Naive thymus-derived CD4-positive, alpha-beta T cell (primary cell): ENCODE measurements at regions not wholly inside any gene's neighbourhood (a gene's known extent, or its start where the extent isn't known, plus 50 kb on each side); places are given as distances from the start of the nearest gene placed in this dataset.

Experiments
- ATAC-seq: fragments of 150-1000 bp; cut with Tn5 transposase; 2 replicates; pipeline ENCODE4 v1.10.0; 2021; ENCODE audit warnings: mild to moderate bottlenecking, moderate library complexity
- CTCF ChIA-PET: fragments of 350-600 bp; sonication (Branson Sonifier 250); formaldehyde crosslinking; loops from one replicate; lab custom pipeline; 2021; ENCODE audit warnings: antibody characterized with exemption; lab: Charles Lee
- POLR2A ChIA-PET: fragments of 350-600 bp; sonication (Branson Sonifier 250); formaldehyde crosslinking; loops from one replicate; lab custom pipeline; 2021; ENCODE audit warnings: antibody characterized with exemption, inconsistent platforms; lab: Charles Lee
- DNase-seq, 9 donors: peaks; one replicate each; pipeline versions ENCODE4 v3.0.0 to v3.0.0-alpha.2; 2020 to 2022; ENCODE audit warnings: mixed read lengths in 1 of 9
- H3K27ac ChIP-seq: one replicate; pipeline ENCODE4 v1.7.0; 2013; ENCODE audit warnings: mild to moderate bottlenecking, low read depth, low read length, moderate library complexity
- H3K27me3 ChIP-seq, 2 donors: one replicate each; pipeline ENCODE4 v1.7.0; 2013; ENCODE audit warnings: low read length in 2 of 2, mild to moderate bottlenecking in 2 of 2, moderate library complexity in 2 of 2; ENCODE audit not compliant: control insufficient read depth in 2 of 2, insufficient read depth in 2 of 2
- H3K36me3 ChIP-seq, 3 experiments: 1 replicate in 2 of 3; 2 replicates in 1 of 3; pipeline ENCODE4 v1.7.0; 2013; ENCODE audit warnings: low read length in 3 of 3, mild to moderate bottlenecking in 3 of 3, moderate library complexity in 1 of 3; ENCODE audit not compliant: insufficient read depth in 3 of 3, control insufficient read depth in 2 of 3
- H3K4me1 ChIP-seq, 2 donors: one replicate each; pipeline ENCODE4 v1.7.0; 2013; ENCODE audit warnings: low read length in 2 of 2, mild to moderate bottlenecking in 2 of 2, moderate library complexity in 1 of 2; ENCODE audit not compliant: control insufficient read depth in 2 of 2, insufficient read depth in 2 of 2
- H3K4me3 ChIP-seq: 2 replicates; pipeline ENCODE4 v1.7.0; 2013; ENCODE audit warnings: mild to moderate bottlenecking, low read length
- H3K9me3 ChIP-seq, 3 experiments: 1 replicate in 2 of 3; 2 replicates in 1 of 3; pipeline ENCODE4 v1.7.0; 2013; ENCODE audit warnings: low read length in 3 of 3; ENCODE audit not compliant: control insufficient read depth in 2 of 3
- H3K27ac Mint-ChIP-seq, 9 donors: one replicate each; pipeline ENCODE4 v1.8.0; 2020 to 2022; ENCODE audit warnings: mixed read lengths in 9 of 9, mild to moderate bottlenecking in 8 of 9, moderate library complexity in 5 of 9, inconsistent platforms in 2 of 9
- H3K27me3 Mint-ChIP-seq, 5 donors: one replicate each; pipeline ENCODE4 v1.8.0; 2021 to 2022; ENCODE audit warnings: mixed read lengths in 5 of 5, mild to moderate bottlenecking in 1 of 5
- H3K36me3 Mint-ChIP-seq, 5 donors: one replicate each; pipeline ENCODE4 v1.8.0; 2020 to 2022; ENCODE audit warnings: mixed read lengths in 5 of 5, mild to moderate bottlenecking in 3 of 5, inconsistent platforms in 1 of 5
- H3K4me1 Mint-ChIP-seq, 7 donors: one replicate each; pipeline ENCODE4 v1.8.0; 2020 to 2022; ENCODE audit warnings: mixed read lengths in 7 of 7, mild to moderate bottlenecking in 3 of 7, inconsistent platforms in 1 of 7
- H3K4me3 Mint-ChIP-seq, 10 donors: one replicate each; pipeline ENCODE4 v1.8.0; 2020 to 2022; ENCODE audit warnings: mild to moderate bottlenecking in 10 of 10, mixed read lengths in 10 of 10, moderate library complexity in 6 of 10, inconsistent platforms in 2 of 10
- H3K9me3 Mint-ChIP-seq, 11 donors: one replicate each; pipeline ENCODE4 v1.8.0; 2020 to 2022; ENCODE audit warnings: mixed read lengths in 11 of 11, mild to moderate bottlenecking in 4 of 11, inconsistent platforms in 1 of 11, moderate library complexity in 1 of 11
- intact Hi-C, 2 donors: fragments of 100-400 bp; cut with micrococcal nuclease; formaldehyde crosslinking; loops; one replicate each; pipeline ENCODE4 v1.15.1; 2023

DNA sequence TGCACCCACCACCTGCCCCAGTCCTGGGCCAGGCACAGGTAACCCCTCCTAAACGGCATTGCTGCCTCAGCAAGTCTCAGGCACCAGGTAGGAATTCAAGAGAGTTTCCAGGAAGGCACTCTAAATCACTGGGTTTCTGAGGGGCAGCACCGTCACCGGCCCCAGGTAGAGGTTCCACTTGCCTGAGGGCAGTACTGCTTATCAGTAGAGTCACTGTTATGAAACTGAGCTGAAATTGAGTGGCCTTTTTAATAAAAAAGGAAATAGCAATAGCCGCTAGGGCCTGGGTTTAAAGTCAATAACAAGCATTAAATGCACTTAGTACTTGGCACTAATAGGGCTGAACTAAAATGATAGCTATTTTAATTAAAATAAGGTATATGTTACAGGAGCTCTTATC, 653.7 kb downstream of the METTL4 start:
- POLR2A ChIA-PET = no interaction called here
- no peak overlapping the region for H3K27ac ChIP-seq
- H3K4me1 ChIP-seq = no peaks in the 10 kb centered on the region
- Mint-ChIP-seq H3K36me3 (peaks cover 0 to 5% (median 0%) of the 10 kb centered on the region in 5 donors), H3K4me3 (no peak overlapping the region), H3K27me3 (no peaks in the 10 kb centered on the region), H3K4me1 (no peaks in the 10 kb centered on the region), H3K9me3 (peaks cover 4 to 25% (median 8%) of the 10 kb centered on the region in 11 donors), H3K27ac (no peak overlapping the region)
- no peak overlapping the region for H3K4me3 ChIP-seq
- peaks cover 0 to 10% (median 0%) of the 10 kb centered on the region in 3 experiments for H3K9me3 ChIP-seq
- no peak for ATAC-seq
- CTCF ChIA-PET = no interaction called here
- no peak for DNase-seq
- no peaks in the 10 kb centered on the region for H3K36me3 ChIP-seq
- H3K27me3 ChIP-seq = no peaks in the 10 kb centered on the region
- intact Hi-C loops = no loop called here

DNA sequence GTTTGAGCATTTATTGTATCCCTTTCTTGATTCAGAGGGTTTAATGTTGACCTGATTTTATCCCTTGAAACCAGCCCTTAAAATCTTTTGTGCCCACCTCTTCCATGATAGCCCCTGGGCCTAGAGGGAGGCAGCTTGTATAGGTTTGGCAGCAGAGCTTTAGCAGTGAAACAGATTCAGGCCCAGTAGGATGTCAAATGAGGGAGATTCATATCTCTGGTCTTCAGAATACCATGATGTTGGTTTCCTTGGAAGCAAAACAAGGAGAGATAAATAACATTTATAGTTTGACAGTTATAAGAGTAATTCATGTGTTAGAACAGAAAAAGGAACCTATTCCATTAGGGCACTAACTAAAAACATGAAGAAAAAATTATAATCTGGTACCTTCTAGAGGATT, 649.2 kb downstream of the METTL4 start:
- POLR2A ChIA-PET = no interaction called here
- ATAC-seq = no peak
- CTCF ChIA-PET = no interaction called here
- Histone ChIP-seq H3K4me3 (no peak overlapping the region), H3K4me1 (no peaks in the 10 kb centered on the region), H3K27me3 (no peaks in the 10 kb centered on the region), H3K9me3 (no peaks in the 10 kb centered on the region), H3K27ac (no peak overlapping the region), H3K36me3 (no peaks in the 10 kb centered on the region)
- intact Hi-C loops = no loop called here
- H3K4me1 Mint-ChIP-seq = no peaks in the 10 kb centered on the region
- DNase-seq = no peak
- H3K9me3 Mint-ChIP-seq = peaks cover 0 to 12% (median 0%) of the 10 kb centered on the region in 11 donors
- no peaks in the 10 kb centered on the region for H3K27me3 Mint-ChIP-seq
- H3K27ac Mint-ChIP-seq = no peak overlapping the region
- no peaks in the 10 kb centered on the region for H3K36me3 Mint-ChIP-seq
- H3K4me3 Mint-ChIP-seq = no peak overlapping the region

DNA sequence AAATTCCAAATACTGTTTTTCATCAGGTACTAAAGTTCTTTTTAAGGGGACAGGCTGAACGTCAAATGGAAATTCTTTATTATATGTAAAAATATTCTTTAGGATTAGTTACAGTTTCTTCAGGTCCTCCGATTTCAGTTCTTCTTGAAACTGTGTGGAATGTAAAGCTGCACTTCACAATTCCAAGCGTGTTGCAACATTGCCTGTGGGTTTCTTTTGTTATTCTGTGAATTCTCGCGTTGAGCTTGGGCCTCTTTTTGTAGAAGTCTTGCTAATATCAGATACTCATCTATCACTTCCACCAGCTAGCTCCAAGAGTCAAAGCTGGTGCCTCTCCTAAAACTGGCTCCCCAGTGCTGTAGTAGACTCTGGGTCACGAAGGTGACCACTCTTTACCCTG, 642.6 kb downstream of the METTL4 start:
- no peak for ATAC-seq
- no peak overlapping the region for H3K27ac Mint-ChIP-seq
- no peak overlapping the region for H3K4me3 Mint-ChIP-seq
- ChIA-PET CTCF (no interaction called here), POLR2A (no interaction called here)
- peaks cover 0 to 19% (median 1%) of the 10 kb centered on the region in 11 donors for H3K9me3 Mint-ChIP-seq
- H3K27me3 Mint-ChIP-seq = peaks cover 0 to 6% (median 0%) of the 10 kb centered on the region in 5 donors
- H3K4me1 Mint-ChIP-seq = no peaks in the 10 kb centered on the region
- H3K4me3 ChIP-seq = no peak overlapping the region
- no peaks in the 10 kb centered on the region for H3K9me3 ChIP-seq
- H3K27me3 ChIP-seq = no peaks in the 10 kb centered on the region
- intact Hi-C loops = no loop called here
- H3K36me3 ChIP-seq = no peaks in the 10 kb centered on the region
- no peaks in the 10 kb centered on the region for H3K4me1 ChIP-seq
- H3K27ac ChIP-seq = no peak overlapping the region
- DNase-seq = no peak
- H3K36me3 Mint-ChIP-seq = no peaks in the 10 kb centered on the region

DNA sequence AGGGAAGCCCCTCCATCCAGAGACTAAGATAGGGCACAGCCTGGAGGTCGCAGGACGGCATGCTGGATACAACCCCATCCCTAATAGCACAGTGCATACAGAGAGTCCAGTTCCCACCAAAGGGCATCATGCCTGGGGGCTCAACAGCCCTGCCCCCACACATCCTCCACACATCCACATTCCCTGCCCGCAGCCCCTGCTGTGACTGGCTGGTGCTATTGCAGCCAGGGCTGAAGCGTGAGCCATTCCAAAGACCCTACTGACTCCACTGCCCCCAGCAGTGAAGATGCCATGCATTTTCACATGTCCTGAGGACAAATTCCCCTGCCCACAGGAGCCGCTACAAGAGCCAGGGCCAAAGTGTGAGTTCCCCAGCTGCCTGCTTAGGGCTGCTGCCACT, 641.6 kb downstream of the METTL4 start:
- no peak overlapping the region for H3K27ac Mint-ChIP-seq
- DNase-seq (no peak), ATAC-seq (no peak)
- H3K27me3 ChIP-seq = no peaks in the 10 kb centered on the region
- H3K27ac ChIP-seq = no peak overlapping the region
- H3K4me1 ChIP-seq = no peaks in the 10 kb centered on the region
- no peaks in the 10 kb centered on the region for H3K9me3 ChIP-seq
- intact Hi-C loops = no loop called here
- no peaks in the 10 kb centered on the region for H3K36me3 Mint-ChIP-seq
- ChIA-PET CTCF (no interaction called here), POLR2A (no interaction called here)
- H3K36me3 ChIP-seq = no peaks in the 10 kb centered on the region
- H3K27me3 Mint-ChIP-seq = peaks cover 0 to 11% (median 0%) of the 10 kb centered on the region in 5 donors
- H3K4me1 Mint-ChIP-seq = no peaks in the 10 kb centered on the region
- H3K4me3 Mint-ChIP-seq = no peak overlapping the region
- peaks cover 0 to 19% (median 1%) of the 10 kb centered on the region in 11 donors for H3K9me3 Mint-ChIP-seq
- H3K4me3 ChIP-seq = no peak overlapping the region

DNA sequence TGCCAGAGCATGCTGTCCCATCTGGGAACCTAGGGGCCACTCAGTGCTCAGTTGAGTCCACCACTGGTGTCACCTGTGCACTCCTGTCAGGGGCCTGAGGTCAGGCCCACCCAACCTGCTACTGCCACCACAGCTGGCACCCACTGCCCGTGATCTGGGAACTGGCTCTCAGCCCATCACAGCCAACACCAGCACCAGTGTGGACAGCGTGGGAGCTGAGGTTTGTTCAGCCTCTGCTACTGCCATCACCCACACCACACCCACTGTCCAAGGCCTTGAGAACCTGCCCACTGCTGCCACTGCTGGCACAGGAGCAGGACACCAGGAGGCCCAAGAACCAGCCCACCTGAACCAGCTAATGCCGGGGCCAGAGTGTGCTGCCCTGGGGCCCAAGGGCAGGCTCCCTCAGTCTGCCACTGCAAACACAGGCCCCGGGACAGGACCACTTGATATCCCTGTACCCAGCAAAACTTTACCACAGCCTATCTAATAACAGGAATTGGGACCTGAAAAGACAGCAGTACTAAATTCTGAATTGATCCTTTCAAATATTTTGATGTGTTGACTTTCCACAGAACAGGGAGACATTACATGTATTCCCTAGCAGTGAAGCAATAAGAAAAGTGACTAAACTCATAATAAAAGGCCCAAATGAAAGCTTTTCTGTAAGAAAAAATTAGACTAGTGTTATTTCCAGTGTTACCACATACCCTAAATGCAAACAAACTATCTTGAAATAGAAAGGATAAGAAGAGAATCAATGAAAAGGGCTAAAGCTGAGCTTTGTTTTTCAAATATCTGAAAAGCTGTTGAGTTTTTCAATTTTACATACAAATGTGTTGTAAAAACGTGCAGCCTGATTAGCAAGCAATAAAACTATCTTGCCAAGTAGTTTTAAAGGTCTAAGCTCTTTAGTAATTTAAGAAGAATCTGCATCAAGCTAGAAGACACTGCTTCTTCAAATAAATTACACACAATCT, 640.7 kb downstream of the METTL4 start:
- no peaks in the 10 kb centered on the region for H3K9me3 ChIP-seq
- intact Hi-C loops = no loop called here
- H3K27me3 Mint-ChIP-seq = peaks cover 0 to 11% (median 0%) of the 10 kb centered on the region in 5 donors
- H3K27ac ChIP-seq = no peak overlapping the region
- H3K36me3 Mint-ChIP-seq = no peaks in the 10 kb centered on the region
- CTCF ChIA-PET = no interaction called here
- no peaks in the 10 kb centered on the region for H3K27me3 ChIP-seq
- no peaks in the 10 kb centered on the region for H3K36me3 ChIP-seq
- DNase-seq (no peak), ATAC-seq (no peak)
- POLR2A ChIA-PET = no interaction called here
- no peak overlapping the region for H3K4me3 Mint-ChIP-seq
- H3K4me3 ChIP-seq = no peak overlapping the region
- no peak overlapping the region for H3K27ac Mint-ChIP-seq
- no peaks in the 10 kb centered on the region for H3K4me1 ChIP-seq
- peaks cover 0 to 22% (median 1%) of the 10 kb centered on the region in 11 donors for H3K9me3 Mint-ChIP-seq
- no peaks in the 10 kb centered on the region for H3K4me1 Mint-ChIP-seq

DNA sequence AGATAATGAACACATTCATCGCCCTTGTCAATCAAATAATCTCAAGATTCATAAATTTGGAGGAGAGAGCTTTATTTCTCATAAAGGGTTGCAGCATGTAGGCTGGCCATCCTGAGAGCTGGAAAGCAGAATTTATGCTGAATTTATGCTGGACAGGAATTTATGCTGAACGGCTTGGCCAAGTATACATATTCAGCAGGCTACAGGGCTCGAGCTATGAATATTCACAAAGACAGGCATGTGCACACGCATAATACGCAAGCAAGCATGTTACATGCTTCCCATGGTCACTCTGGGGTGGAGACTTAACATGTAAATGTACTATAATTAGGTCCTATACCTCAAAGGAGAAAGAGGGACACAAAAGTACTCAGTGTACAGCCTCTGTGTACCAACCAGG, 618.8 kb downstream of the METTL4 start:
- H3K27me3 Mint-ChIP-seq = peaks cover 0 to 5% (median 0%) of the 10 kb centered on the region in 5 donors
- Histone ChIP-seq H3K36me3 (no peaks in the 10 kb centered on the region), H3K4me1 (no peaks in the 10 kb centered on the region), H3K9me3 (no peaks in the 10 kb centered on the region), H3K27me3 (no peaks in the 10 kb centered on the region), H3K4me3 (no peak overlapping the region), H3K27ac (no peak overlapping the region)
- peaks cover 0 to 2% (median 0%) of the 10 kb centered on the region in 11 donors for H3K9me3 Mint-ChIP-seq
- no peaks in the 10 kb centered on the region for H3K36me3 Mint-ChIP-seq
- intact Hi-C loops = no loop called here
- ATAC-seq (no peak), DNase-seq (no peak)
- no peak overlapping the region for H3K4me3 Mint-ChIP-seq
- CTCF ChIA-PET = no interaction called here
- POLR2A ChIA-PET = no interaction called here
- H3K4me1 Mint-ChIP-seq = no peaks in the 10 kb centered on the region
- H3K27ac Mint-ChIP-seq = no peak overlapping the region
